ENCODE measurements at regions not wholly inside any gene's neighbourhood (a gene's known extent, or its start where the extent isn't known, plus 50 kb on each side); places are given as distances from the start of the nearest gene placed in this dataset.

DNA sequence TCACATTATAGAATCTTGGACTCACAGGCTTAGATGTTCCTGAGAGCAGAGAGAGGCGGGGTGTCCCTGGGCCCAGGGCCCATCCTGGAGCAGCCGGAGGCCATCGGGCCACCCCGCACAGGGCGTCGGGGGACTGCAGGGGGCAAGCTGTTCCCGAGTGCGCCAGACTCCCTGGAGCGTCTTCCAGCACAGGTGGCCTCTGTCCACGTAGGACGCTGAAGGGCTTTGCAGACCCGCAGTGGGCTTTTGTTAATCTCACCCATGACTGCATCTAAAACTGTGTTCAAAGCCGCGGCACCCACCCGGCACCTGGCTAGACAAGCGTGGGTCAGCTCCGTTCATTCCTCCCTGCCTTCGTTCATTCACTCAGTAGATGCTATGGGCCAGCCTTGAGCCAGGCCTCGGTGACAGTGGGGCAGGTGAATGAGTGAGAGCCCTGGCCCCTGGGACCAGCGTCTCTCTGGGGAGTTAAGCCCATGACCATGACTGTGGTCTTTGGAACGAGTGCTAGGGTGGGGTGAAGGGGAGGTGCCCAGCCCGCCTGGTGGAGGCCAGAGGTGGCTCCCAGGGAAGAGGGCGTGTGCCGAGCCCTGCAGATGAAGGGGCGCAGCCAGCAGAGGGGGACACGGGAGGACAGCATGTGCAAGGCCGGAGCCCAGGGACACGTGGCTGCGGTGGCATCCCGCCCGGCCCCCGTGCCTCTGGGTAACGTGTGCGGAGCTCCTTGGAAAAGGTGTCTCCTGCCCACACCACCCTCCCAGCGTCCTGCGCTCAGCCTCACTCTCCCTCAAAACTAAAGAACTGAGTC, 98.3 kb downstream of the HMX1 start:
- CTCF ChIA-PET, result no interaction called here
- BruUV-seq (replicated peaks), result no TSS peak
- Histone ChIP-seq H3K79me2 (ENCODE audit: control insufficient read depth, insufficient read depth, low read length) (no peaks in the 10 kb centered on the region), H3K4me2 (ENCODE audit: control insufficient read depth, insufficient read depth) (no peak overlapping the region), H2AFZ (ENCODE audit: control insufficient read depth, low read depth, low read length) (no peak overlapping the region), H3K4me1 (ENCODE audit: control insufficient read depth, insufficient read depth, low read length) (no peaks in the 10 kb centered on the region), H3K9ac (ENCODE audit: control insufficient read depth, insufficient read depth, low read length) (no peak overlapping the region), H3K27me3 (replicated peaks in 1 of 2; ENCODE audit: control insufficient read depth in 2 of 2, insufficient read depth in 2 of 2, low read length in 1 of 2) (no peaks in the 10 kb centered on the region), H3K4me3 (no peak overlapping the region), H4K20me1 (ENCODE audit: control insufficient read depth, insufficient read depth) (no peaks in the 10 kb centered on the region), H3K27ac (ENCODE audit: control insufficient read depth, insufficient read depth) (no peak overlapping the region), H3K36me3 (ENCODE audit: control insufficient read depth in 2 of 2, insufficient read depth in 2 of 2, low read length in 1 of 2) (no peaks in the 10 kb centered on the region), H3K9me3 (replicated peaks; ENCODE audit: control insufficient read depth, insufficient read depth, low read length) (no peaks in the 10 kb centered on the region)
- intact Hi-C loops (cut with micrococcal nuclease; ENCODE audit: unreplicated experiment) (no loop called here), in situ Hi-C loops (cut with MboI) (no loop called here)
- POLR2A ChIA-PET, result no interaction called here
- DNase-seq (ENCODE audit: low read depth, low spot score), result no peak
- no peak for ATAC-seq
- SMC1A ChIA-PET (ENCODE audit: uncharacterized antibody, unreplicated experiment), result no interaction called here
- WGBS (ENCODE audit: insufficient coverage, insufficient replicate concordance, low lambda C conversion rate, missing lambda C conversion rate), result 58% methylated on average over 36 of the region's 36 CpGs
- RAD21 ChIA-PET (ENCODE audit: unreplicated experiment), result no interaction called here
- TF ChIP-seq GABPA (IDR thresholded peaks at IDR 0.05; ENCODE audit: low read depth) (no peak), HDAC6 (IDR thresholded peaks at IDR 0.05; ENCODE audit: unreplicated experiment) (no peak), CBFB (IDR thresholded peaks at IDR 0.05; ENCODE audit: low read depth) (no peak)
- TF ChIP-seq, protein P1, sequence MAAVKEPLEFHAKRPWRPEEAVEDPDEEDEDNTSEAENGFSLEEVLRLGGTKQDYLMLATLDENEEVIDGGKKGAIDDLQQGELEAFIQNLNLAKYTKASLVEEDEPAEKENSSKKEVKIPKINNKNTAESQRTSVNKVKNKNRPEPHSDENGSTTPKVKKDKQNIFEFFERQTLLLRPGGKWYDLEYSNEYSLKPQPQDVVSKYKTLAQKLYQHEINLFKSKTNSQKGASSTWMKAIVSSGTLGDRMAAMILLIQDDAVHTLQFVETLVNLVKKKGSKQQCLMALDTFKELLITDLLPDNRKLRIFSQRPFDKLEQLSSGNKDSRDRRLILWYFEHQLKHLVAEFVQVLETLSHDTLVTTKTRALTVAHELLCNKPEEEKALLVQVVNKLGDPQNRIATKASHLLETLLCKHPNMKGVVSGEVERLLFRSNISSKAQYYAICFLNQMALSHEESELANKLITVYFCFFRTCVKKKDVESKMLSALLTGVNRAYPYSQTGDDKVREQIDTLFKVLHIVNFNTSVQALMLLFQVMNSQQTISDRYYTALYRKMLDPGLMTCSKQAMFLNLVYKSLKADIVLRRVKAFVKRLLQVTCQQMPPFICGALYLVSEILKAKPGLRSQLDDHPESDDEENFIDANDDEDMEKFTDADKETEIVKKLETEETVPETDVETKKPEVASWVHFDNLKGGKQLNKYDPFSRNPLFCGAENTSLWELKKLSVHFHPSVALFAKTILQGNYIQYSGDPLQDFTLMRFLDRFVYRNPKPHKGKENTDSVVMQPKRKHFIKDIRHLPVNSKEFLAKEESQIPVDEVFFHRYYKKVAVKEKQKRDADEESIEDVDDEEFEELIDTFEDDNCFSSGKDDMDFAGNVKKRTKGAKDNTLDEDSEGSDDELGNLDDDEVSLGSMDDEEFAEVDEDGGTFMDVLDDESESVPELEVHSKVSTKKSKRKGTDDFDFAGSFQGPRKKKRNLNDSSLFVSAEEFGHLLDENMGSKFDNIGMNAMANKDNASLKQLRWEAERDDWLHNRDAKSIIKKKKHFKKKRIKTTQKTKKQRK (IDR thresholded peaks at IDR 0.05; ENCODE audit: low read depth, low read length), result no peak
- TF ChIP-seq, protein P2, sequence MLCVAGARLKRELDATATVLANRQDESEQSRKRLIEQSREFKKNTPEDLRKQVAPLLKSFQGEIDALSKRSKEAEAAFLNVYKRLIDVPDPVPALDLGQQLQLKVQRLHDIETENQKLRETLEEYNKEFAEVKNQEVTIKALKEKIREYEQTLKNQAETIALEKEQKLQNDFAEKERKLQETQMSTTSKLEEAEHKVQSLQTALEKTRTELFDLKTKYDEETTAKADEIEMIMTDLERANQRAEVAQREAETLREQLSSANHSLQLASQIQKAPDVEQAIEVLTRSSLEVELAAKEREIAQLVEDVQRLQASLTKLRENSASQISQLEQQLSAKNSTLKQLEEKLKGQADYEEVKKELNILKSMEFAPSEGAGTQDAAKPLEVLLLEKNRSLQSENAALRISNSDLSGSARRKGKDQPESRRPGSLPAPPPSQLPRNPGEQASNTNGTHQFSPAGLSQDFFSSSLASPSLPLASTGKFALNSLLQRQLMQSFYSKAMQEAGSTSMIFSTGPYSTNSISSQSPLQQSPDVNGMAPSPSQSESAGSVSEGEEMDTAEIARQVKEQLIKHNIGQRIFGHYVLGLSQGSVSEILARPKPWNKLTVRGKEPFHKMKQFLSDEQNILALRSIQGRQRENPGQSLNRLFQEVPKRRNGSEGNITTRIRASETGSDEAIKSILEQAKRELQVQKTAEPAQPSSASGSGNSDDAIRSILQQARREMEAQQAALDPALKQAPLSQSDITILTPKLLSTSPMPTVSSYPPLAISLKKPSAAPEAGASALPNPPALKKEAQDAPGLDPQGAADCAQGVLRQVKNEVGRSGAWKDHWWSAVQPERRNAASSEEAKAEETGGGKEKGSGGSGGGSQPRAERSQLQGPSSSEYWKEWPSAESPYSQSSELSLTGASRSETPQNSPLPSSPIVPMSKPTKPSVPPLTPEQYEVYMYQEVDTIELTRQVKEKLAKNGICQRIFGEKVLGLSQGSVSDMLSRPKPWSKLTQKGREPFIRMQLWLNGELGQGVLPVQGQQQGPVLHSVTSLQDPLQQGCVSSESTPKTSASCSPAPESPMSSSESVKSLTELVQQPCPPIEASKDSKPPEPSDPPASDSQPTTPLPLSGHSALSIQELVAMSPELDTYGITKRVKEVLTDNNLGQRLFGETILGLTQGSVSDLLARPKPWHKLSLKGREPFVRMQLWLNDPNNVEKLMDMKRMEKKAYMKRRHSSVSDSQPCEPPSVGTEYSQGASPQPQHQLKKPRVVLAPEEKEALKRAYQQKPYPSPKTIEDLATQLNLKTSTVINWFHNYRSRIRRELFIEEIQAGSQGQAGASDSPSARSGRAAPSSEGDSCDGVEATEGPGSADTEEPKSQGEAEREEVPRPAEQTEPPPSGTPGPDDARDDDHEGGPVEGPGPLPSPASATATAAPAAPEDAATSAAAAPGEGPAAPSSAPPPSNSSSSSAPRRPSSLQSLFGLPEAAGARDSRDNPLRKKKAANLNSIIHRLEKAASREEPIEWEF (IDR thresholded peaks at IDR 0.05; ENCODE audit: insufficient replicate concordance, low read depth, low read length), result no peak
- FAIRE-seq, result no peak
